Renal cortex interstitium (tissue), 11 donors: ENCODE measurements at regions not wholly inside any gene's neighbourhood (a gene's known extent, or its start where the extent isn't known, plus 50 kb on each side); places are given as distances from the start of the nearest gene placed in this dataset.

Experiments used
- DNase-seq, 11 donors: peaks; one replicate each; pipeline ENCODE4 v3.0.0-alpha.2; 2013; ENCODE audit warnings: low read depth in 9 of 11, low spot score in 4 of 11; ENCODE audit errors: extremely low read depth in 1 of 11

DNA sequence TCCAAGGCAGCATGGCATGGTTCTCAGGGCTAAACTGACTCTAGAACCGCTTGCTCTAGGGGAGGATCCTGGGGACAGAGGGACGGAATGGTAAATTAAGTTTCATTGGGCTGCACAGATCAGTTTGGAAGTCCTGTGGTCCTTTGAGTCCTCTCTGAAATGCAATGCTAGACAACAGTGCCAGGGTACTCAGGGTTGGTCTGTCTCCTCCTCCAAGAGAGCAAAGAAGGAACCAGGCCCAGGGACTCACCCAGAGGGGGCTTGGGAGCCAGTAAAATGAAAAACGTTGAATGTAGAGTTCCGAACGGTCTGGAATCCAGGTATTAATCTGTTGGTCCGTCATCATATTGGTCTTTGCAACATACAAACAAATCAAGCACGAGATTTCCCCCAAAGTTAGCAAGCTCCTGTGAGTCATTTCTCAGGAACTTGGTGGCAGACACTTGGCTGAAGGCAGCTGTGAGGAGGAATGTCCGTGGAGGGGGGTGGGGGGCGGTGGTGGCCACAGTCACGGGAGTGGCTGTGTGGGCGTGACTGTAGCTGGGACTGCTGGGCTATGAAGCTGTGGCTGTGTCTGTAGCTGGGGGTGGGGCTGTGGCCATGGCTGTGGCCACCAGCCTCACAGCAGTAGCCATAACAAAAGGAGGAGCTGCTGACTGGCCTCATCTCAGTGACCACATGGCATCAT lies 361.0 kb downstream of the SHQ1 start:
- DNase-seq, result peak in 6 of 11 donors; percentile 17 to 47 (median 33)

- DNase-seq, result no peak
These were observed 362.6 kb downstream of the SHQ1 start for GRCh38 chr3:72485641-72486040.

DNA sequence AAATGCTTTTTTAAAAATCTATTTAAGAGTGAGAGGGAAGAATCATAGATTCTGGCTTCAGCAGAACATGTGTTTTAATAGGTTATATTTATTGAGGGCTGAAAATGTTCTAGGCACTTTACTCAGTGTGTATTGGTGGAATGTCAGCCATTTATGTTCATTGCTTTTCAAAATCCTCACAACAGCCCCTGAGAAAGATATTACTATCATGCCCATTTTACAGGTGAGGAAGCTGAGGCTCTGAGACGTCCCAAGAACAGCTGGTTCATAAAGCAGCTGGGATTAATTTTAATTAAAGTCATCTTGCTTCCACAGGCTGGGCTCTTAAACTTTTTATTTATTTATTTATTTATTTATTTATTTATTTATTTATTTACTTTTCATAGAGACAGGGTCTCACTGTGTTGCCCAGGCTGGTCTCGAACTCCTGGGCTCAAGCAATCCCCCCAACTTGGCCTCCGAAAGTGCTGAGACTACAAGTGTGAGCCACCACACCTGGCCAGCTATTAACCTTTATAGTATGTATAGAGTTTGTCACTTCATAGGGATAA lies 364.6 kb downstream of the SHQ1 start:
- peak in 5 of 11 donors; percentile 17 to 29 (median 22) for DNase-seq

DNA sequence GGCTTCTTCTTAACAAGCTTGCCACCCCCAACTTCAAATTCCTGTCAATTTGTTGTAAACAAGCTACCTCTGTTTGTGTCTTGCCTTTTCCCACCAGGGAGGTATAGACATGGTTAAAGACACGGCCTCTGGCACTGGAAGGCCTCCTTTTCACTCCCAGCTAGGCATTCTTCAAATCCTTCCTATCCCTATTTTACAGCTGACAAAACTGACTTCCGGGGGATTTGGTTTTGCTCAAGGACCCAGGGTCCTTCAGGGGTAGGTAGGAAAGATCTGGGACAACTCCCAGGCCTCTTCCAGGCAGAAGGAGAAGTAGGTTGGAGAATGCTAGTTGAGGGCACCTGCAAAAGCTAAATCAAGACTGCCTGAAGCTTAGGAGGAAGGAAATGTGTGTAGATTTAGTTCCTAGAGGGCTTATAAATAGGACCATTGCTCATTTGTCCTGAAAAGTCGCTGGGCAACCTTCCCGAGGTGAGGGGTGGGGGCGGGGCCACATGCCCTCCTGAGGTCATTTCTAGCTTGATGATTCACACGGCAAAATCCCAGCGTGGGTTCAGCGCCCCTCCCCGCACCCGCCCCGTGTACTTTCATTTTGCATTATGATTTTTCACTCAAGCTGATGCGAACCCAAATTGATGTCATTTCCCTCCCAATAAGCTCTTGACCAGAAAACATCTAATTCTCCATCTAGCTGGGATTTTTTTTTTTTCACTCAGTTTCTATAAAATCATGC lies 365.5 kb downstream of the SHQ1 start:
- peak in 7 of 11 donors; percentile 27 to 50 (median 35) for DNase-seq

GRCh38 chr3:72481542-72481941 lies 366.7 kb downstream of the SHQ1 start:
- DNase-seq, result no peak

DNA sequence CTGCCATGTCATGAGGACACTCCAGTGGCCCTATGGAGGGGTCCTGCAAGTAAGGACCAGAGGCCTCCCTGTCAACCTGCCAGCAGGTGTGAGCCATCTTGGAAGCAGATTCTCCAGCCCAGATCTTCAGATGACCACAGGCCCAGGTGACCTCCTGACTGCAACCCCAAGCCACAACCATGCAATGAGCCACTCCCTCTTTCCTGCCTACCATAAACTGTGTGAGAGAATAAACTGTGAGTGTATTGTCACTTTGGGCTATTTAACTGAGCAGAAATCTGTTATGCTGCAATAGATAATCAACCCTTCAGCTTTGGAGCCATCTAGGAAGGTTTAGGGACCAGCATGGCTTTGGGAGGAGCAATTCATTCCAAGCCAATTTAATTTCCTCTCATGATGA lies 367.9 kb downstream of the SHQ1 start:
- DNase-seq, result no peak

DNA sequence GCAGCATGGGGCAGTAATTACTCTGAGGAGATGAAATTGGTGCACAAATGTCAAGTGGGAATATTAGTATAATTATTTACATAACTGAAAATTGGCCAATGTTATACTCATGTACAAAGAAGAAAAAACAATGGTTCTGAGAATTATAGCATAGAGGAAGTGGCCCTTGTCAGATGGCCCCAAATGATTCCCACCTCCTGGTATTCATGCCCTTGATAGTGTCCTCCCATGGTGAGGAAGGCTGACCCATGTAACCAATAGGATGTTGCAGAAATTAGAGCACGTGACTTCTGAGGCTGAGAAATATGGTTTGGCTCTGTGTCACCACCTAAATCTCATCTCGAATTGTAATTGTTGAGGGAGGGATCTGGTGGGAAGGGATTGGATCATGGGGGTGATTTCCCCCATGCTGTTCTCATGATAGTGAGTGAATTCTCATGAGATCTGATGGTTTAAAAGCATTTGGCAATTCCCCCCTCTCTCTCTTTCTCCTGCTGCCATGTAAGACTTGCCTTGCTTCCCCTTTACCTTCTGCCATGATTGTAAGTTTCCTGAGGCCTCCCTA lies 368.5 kb downstream of the SHQ1 start:
- no peak for DNase-seq

GRCh38 chr3:72476139-72476483 lies 372.1 kb downstream of the SHQ1 start:
- DNase-seq, result no peak

DNA sequence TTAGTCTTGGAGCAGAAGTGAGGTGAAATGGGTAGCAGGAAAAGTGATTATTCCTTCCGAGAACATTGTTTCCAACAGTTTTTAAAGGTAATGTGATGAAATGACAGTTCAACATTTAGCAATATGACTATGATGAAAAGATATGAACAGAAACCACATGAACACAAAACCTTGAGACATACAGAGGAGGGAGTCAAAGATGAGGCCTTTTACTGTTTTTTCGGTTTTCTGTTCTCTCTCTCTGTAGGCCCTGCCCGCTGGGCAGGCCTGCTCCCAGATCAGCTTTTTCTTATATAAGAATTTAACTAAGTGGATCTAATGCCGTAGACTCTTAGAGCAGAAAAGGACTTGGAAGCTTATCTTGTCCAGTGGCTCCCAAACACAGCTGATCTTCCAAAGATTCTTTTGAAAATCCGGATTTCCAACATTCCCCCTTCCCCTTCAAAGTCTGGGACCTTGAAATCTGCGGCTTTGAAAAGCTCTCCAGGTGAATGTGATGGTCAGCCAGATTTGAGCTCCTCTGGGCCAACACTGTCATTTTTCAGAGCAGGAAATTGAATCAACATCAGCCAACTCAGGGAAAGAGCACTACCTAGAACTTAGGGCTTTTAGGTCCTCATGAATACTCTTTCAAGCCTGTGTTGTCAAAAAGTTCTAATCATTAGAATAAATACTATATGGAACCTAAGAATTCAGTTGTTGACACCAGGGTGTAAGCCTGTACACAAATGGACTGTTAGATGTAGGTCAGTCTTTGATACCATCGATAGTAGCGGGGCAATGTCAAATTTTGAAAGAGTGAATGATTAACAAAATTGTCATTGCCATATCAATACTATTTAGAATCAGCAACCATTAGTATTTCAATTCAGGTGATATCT lies 372.7 kb downstream of the SHQ1 start:
- DNase-seq, result no peak

DNA sequence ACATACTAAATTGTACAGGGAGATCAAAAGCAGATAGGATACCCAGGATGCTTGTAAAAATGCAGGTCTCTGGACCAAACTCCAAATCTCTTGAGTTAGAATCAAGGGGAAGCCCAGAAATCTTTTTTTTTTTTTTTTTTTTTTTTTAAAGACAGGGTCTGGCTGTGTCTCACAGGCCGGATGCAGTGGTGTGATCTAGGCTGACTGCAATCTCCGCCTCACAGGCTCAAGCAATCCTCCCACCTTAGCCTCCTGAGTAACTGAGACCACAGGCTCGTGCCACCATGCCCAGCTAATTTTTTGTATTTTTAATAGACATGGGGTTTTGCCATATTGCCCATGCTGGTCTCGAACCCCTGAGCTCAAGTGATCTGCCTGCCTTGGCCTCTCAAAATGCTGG lies 373.5 kb downstream of the SHQ1 start:
- no peak for DNase-seq

GRCh38 chr3:72473156-72473555 lies 375.1 kb downstream of the SHQ1 start:
- no peak for DNase-seq

- no peak for DNase-seq
These were observed 377.3 kb downstream of the SHQ1 start for GRCh38 chr3:72470904-72471417.

DNA sequence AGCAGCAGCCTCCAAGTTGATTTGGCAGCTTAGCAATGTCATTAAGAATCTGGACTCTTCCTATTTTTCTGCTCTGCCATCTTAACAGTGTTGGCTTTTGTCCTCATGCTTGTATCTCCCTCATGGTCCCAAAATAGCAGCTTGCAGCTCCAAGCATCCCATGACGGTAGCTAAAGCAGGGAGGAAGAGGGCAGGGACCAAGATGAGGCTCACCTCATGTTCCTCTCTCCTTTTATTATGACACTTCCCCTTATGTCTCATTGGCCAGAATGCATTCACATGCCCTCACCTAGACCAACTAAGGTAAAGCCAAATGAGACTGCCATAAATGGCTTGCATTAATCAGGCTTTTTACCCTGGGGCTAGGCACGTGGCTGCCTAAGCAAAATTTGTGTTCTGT lies 382.4 kb downstream of the SHQ1 start:
- no peak for DNase-seq

- no peak for DNase-seq
These were observed 385.2 kb downstream of the SHQ1 start for GRCh38 chr3:72463083-72463482.

DNA sequence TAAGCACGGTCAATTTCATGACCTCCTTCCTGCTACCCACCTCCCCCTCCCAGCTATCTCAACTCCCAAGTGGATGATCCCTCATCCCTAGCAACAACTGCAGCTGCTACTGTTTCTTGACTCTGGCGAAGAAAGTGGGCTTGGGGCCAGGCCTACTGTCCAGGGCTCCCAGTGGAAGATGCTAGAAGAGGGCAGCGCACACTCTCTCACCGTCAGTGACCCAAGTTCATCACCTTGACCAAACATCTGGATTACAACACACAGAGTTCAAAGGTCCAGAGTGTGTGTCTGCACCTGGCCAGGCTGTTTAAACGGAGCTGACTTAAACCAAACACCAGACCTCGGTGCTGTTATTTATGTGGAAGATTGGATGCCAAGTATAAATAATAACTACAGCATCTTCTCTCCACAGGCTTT lies 385.6 kb downstream of the SHQ1 start:
- peak in 5 of 11 donors; percentile 37 to 49 (median 44) for DNase-seq

DNA sequence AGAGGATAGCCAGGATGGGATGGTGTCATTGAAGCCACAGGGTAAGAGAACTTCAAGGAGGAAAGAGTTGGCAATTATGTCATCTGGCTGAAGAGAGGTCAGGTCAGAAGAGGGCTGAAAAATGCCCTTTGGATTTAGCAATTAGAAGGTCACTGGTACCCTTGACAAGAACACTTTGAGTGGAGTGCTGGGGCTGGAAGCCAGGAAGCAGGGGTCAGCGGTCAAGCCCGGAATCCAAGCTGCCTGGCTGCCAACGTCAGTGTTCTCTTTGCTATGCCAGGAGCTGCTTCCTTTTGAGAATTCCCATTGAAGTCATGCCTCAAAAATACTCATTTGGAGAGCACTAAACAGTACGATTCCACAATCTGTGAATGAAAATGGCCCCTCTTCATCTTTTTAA lies 386.5 kb downstream of the SHQ1 start:
- DNase-seq, result no peak

- DNase-seq, result no peak
These were observed 387.8 kb downstream of the SHQ1 start for GRCh38 chr3:72460205-72461174.

GRCh38 chr3:72459588-72459987 lies 388.7 kb downstream of the SHQ1 start:
- DNase-seq, result no peak
